Caco-2 (cell line): ENCODE measurements at regions not wholly inside any gene's neighbourhood (a gene's known extent, or its start where the extent isn't known, plus 50 kb on each side); places are given as distances from the start of the nearest gene placed in this dataset.

ENCODE experiments used
- BruUV-seq: library from RNA; stranded (reverse); fragments of 400-500 nt; replicated peaks from 2 replicates; lab custom pipeline; 2021; lab: Mats Ljungman, UMichigan
- CTCF ChIA-PET: fragments of 300-600 bp; sonication (Branson Sonifier 250); formaldehyde crosslinking; loops from one replicate; lab custom pipeline; 2022; ENCODE audit warnings: antibody characterized with exemption; lab: Charles Lee
- POLR2A ChIA-PET: fragments of 300-600 bp; sonication (Branson Sonifier 250); formaldehyde crosslinking; loops from one replicate; lab custom pipeline; 2022; ENCODE audit warnings: antibody characterized with exemption; lab: Charles Lee
- DNase-seq, 2 experiments: peaks; one replicate each; pipeline versions ENCODE4 v3.0.0 to v3.0.0-alpha.2; 2020 to 2022
- H3K27me3 ChIP-seq: replicated peaks from 2 replicates; pipeline ENCODE4 v1.6.0; 2011; ENCODE audit warnings: low read length; ENCODE audit not compliant: control insufficient read depth, insufficient read depth
- H3K36me3 ChIP-seq: 2 replicates; pipeline ENCODE4 v1.5.1; 2011; ENCODE audit warnings: low read length; ENCODE audit not compliant: control insufficient read depth, insufficient read depth
- H3K4me1 ChIP-seq: fragments of 250-450 bp; sonication (Bioruptor Pico); 2 replicates; pipeline ENCODE4 v1.5.1; 2020; ENCODE audit warnings: mild to moderate bottlenecking
- H3K4me3 ChIP-seq: 2 replicates; pipeline ENCODE4 v1.5.1; 2011; ENCODE audit warnings: low read depth, mild to moderate bottlenecking, control low read depth, low read length
- H3K9me3 ChIP-seq: fragments of 250-450 bp; sonication (Bioruptor Pico); 2 replicates; pipeline ENCODE4 v1.5.1; 2020; ENCODE audit warnings: mild to moderate bottlenecking, moderate library complexity
- H3K27ac Mint-ChIP-seq: one replicate; pipeline ENCODE4 v1.8.0; 2022; ENCODE audit warnings: mixed read lengths; ENCODE audit not compliant: unreplicated experiment
- H3K27me3 Mint-ChIP-seq: one replicate; pipeline ENCODE4 v1.8.0; 2022; ENCODE audit warnings: mixed read lengths; ENCODE audit not compliant: insufficient read depth, unreplicated experiment
- H3K36me3 Mint-ChIP-seq: one replicate; pipeline ENCODE4 v1.8.0; 2022; ENCODE audit warnings: mild to moderate bottlenecking, mixed read lengths; ENCODE audit not compliant: insufficient read depth, unreplicated experiment
- H3K4me1 Mint-ChIP-seq: one replicate; pipeline ENCODE4 v1.8.0; 2022; ENCODE audit warnings: low read depth, mixed read lengths; ENCODE audit not compliant: unreplicated experiment
- H3K4me3 Mint-ChIP-seq: one replicate; pipeline ENCODE4 v1.8.0; 2022; ENCODE audit warnings: mild to moderate bottlenecking, moderate library complexity, mixed read lengths; ENCODE audit not compliant: unreplicated experiment
- H3K9me3 Mint-ChIP-seq: one replicate; pipeline ENCODE4 v1.8.0; 2022; ENCODE audit warnings: mixed read lengths; ENCODE audit not compliant: unreplicated experiment
- intact Hi-C: fragments of 100-400 bp; cut with micrococcal nuclease; formaldehyde crosslinking; loops from one replicate; pipeline ENCODE4 v1.10.0; 2022; ENCODE audit not compliant: unreplicated experiment
- TF ChIP-seq, protein P1 (sequence below), 2 experiments: fragments of 200-600 bp in 1 of 2; IDR thresholded peaks; 1 replicate in 1 of 2; 2 replicates in 1 of 2; pipeline versions ENCODE4 v1.5.1 to v1.8.0; 2011 to 2022; ENCODE audit warnings: antibody characterized with exemption in 1 of 2, control low read depth in 1 of 2, inconsistent platforms in 1 of 2, low read depth in 1 of 2, low read length in 1 of 2, mild to moderate bottlenecking in 1 of 2, moderate library complexity in 1 of 2; ENCODE audit not compliant: insufficient read depth in 1 of 2, severe bottlenecking in 1 of 2, unreplicated experiment in 1 of 2

- Mint-ChIP-seq H3K4me1 (peaks cover 24% of the 10 kb centered on the region), H3K27ac (peak overlapping the region; percentile 71), H3K36me3 (peaks cover 21% of the 10 kb centered on the region), H3K27me3 (no peaks in the 10 kb centered on the region), H3K4me3 (no peak overlapping the region), H3K9me3 (no peaks in the 10 kb centered on the region)
- CTCF ChIA-PET = no interaction called here
- TF ChIP-seq, protein P1, sequence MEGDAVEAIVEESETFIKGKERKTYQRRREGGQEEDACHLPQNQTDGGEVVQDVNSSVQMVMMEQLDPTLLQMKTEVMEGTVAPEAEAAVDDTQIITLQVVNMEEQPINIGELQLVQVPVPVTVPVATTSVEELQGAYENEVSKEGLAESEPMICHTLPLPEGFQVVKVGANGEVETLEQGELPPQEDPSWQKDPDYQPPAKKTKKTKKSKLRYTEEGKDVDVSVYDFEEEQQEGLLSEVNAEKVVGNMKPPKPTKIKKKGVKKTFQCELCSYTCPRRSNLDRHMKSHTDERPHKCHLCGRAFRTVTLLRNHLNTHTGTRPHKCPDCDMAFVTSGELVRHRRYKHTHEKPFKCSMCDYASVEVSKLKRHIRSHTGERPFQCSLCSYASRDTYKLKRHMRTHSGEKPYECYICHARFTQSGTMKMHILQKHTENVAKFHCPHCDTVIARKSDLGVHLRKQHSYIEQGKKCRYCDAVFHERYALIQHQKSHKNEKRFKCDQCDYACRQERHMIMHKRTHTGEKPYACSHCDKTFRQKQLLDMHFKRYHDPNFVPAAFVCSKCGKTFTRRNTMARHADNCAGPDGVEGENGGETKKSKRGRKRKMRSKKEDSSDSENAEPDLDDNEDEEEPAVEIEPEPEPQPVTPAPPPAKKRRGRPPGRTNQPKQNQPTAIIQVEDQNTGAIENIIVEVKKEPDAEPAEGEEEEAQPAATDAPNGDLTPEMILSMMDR (IDR thresholded peaks at IDR 0.05; ENCODE audit: insufficient read depth in 1 of 2, low read depth in 1 of 2, low read length in 1 of 2, severe bottlenecking in 1 of 2, unreplicated experiment in 1 of 2) = no peak
- BruUV-seq = no TSS peak
- no peaks in the 10 kb centered on the region for H3K9me3 ChIP-seq
- no peaks in the 10 kb centered on the region for H3K27me3 ChIP-seq
- POLR2A ChIA-PET = no interaction called here
- no peaks in the 10 kb centered on the region; the same call in 1 of the 2 replicates for H3K36me3 ChIP-seq
- intact Hi-C loops = no loop called here
- H3K4me1 ChIP-seq = peaks cover 33% of the 10 kb centered on the region
- no peak for DNase-seq
- no peak overlapping the region for H3K4me3 ChIP-seq
These were observed 286.7 kb downstream of the SEC14L1 start for GRCh38 chr17:77427391-77427991.

- CTCF ChIA-PET = no interaction called here
- Mint-ChIP-seq H3K9me3 (no peaks in the 10 kb centered on the region), H3K36me3 (peaks cover 15% of the 10 kb centered on the region), H3K4me1 (peaks cover 24% of the 10 kb centered on the region), H3K27ac (peak overlapping the region; percentile 36), H3K4me3 (no peak overlapping the region), H3K27me3 (no peaks in the 10 kb centered on the region)
- TF ChIP-seq, protein P1 (IDR thresholded peaks at IDR 0.05; ENCODE audit: insufficient read depth in 1 of 2, low read depth in 1 of 2, low read length in 1 of 2, severe bottlenecking in 1 of 2, unreplicated experiment in 1 of 2) = no peak
- Histone ChIP-seq H3K36me3 (no peaks in the 10 kb centered on the region; the same call in 1 of the 2 replicates), H3K4me3 (no peak overlapping the region), H3K27me3 (no peaks in the 10 kb centered on the region), H3K9me3 (no peaks in the 10 kb centered on the region), H3K4me1 (peaks cover 27% of the 10 kb centered on the region)
- DNase-seq = no peak
- intact Hi-C loops = no loop called here
- POLR2A ChIA-PET = no interaction called here
- no TSS peak for BruUV-seq
These were observed 287.4 kb downstream of the SEC14L1 start for GRCh38 chr17:77428020-77428748.

GRCh38 chr17:77428749-77429368, 288.1 kb downstream of the SEC14L1 start:
- Mint-ChIP-seq H3K4me1 (peaks cover 24% of the 10 kb centered on the region), H3K27me3 (no peaks in the 10 kb centered on the region), H3K9me3 (no peaks in the 10 kb centered on the region), H3K36me3 (peaks cover 12% of the 10 kb centered on the region), H3K4me3 (no peak overlapping the region), H3K27ac (peak overlapping the region; percentile 36)
- H3K36me3 ChIP-seq = no peaks in the 10 kb centered on the region; the same call in 1 of the 2 replicates
- H3K4me1 ChIP-seq = peaks cover 21% of the 10 kb centered on the region
- DNase-seq = no peak
- ChIA-PET POLR2A (no interaction called here), CTCF (interaction anchor here (1.0 to 2.3 kb wide), 5 partner anchors 16 to 529 kb away, joined by 4 to 36 read pairs (median 6); no protein-coding TSS in a partner anchor)
- intact Hi-C loops = no loop called here
- TF ChIP-seq, protein P1 (IDR thresholded peaks at IDR 0.05; ENCODE audit: insufficient read depth in 1 of 2, low read depth in 1 of 2, low read length in 1 of 2, severe bottlenecking in 1 of 2, unreplicated experiment in 1 of 2) = no peak
- BruUV-seq = no TSS peak
- H3K27me3 ChIP-seq = no peaks in the 10 kb centered on the region
- H3K4me3 ChIP-seq = no peak overlapping the region
- H3K9me3 ChIP-seq = no peaks in the 10 kb centered on the region
